ENCODE measurements at regions not wholly inside any gene's neighbourhood (a gene's known extent, or its start where the extent isn't known, plus 50 kb on each side); places are given as distances from the start of the nearest gene placed in this dataset.

GRCh38 chr17:13418891-13419290 is 182.8 kb downstream of the HS3ST3A1 start:
- TF ChIP-seq EZH2 (IDR thresholded peaks at IDR 0.05) = no peak
- no peak for TF ChIP-seq POLR2AphosphoS5 (IDR thresholded peaks at IDR 0.05; ENCODE audit: borderline replicate concordance, low read depth, low read length)
- no peak for TF ChIP-seq FOXP2 (optimal IDR thresholded peaks at IDR 0.05; ENCODE audit: control extremely low read depth, extremely low read length, insufficient read depth)
